GM18858 (cell line): ENCODE measurements at regions not wholly inside any gene's neighbourhood (a gene's known extent, or its start where the extent isn't known, plus 50 kb on each side); places are given as distances from the start of the nearest gene placed in this dataset.

Source experiments
- ATAC-seq: cut with Tn5 transposase; IDR thresholded peaks from one replicate; pipeline ENCODE4 v1.9.1; 2021; ENCODE audit not compliant: unreplicated experiment

GRCh38 chr3:66133050-66133757 lies 87.6 kb upstream of the SLC25A26 start:
- ATAC-seq, result no peak

- no peak for ATAC-seq
These were observed 89.9 kb upstream of the MAGI1 start for GRCh38 chr3:66128623-66129022.

- no peak for ATAC-seq
These were observed 82.6 kb upstream of the MAGI1 start for GRCh38 chr3:66121318-66121717.

GRCh38 chr3:66115858-66116654 lies 77.3 kb upstream of the MAGI1 start:
- ATAC-seq, result no peak

- no peak for ATAC-seq
These were observed 74.8 kb upstream of the MAGI1 start for GRCh38 chr3:66113542-66113941.

GRCh38 chr3:66110840-66111239 lies 72.1 kb upstream of the MAGI1 start:
- ATAC-seq, result no peak

GRCh38 chr3:66107855-66108254 lies 69.1 kb upstream of the MAGI1 start:
- ATAC-seq, result no peak

- ATAC-seq, result peak; percentile 82
These were observed 68.1 kb upstream of the MAGI1 start for GRCh38 chr3:66106788-66107187.

GRCh38 chr3:66104535-66104934 lies 65.8 kb upstream of the MAGI1 start:
- no peak for ATAC-seq

GRCh38 chr3:66103729-66104128 lies 65.0 kb upstream of the MAGI1 start:
- ATAC-seq, result no peak

- ATAC-seq, result no peak
These were observed 63.2 kb upstream of the MAGI1 start for GRCh38 chr3:66101901-66102300.

- no peak for ATAC-seq
These were observed 60.9 kb upstream of the MAGI1 start for GRCh38 chr3:66099541-66100065.

- ATAC-seq, result no peak
These were observed 59.7 kb upstream of the MAGI1 start for GRCh38 chr3:66098436-66098835.

GRCh38 chr3:66097647-66098046 lies 58.9 kb upstream of the MAGI1 start:
- no peak for ATAC-seq

GRCh38 chr3:66095295-66096001 lies 56.7 kb upstream of the MAGI1 start:
- ATAC-seq, result no peak

GRCh38 chr3:66093981-66094380 lies 55.3 kb upstream of the MAGI1 start:
- peak; percentile 71 for ATAC-seq

- ATAC-seq, result no peak
These were observed 53.7 kb upstream of the MAGI1 start for GRCh38 chr3:66092175-66092995.
